GM21529 (cell line): ENCODE measurements at regions not wholly inside any gene's neighbourhood (a gene's known extent, or its start where the extent isn't known, plus 50 kb on each side); places are given as distances from the start of the nearest gene placed in this dataset.
"Not testable (repeated sequence)": the region's sequence is repeated elsewhere in the genome, so short reads cannot be mapped to it uniquely, and the experiment has no call there.

Source experiments
- ATAC-seq: cut with Tn5 transposase; IDR thresholded peaks from one replicate; pipeline ENCODE4 v1.9.1; 2021; ENCODE audit not compliant: unreplicated experiment

DNA sequence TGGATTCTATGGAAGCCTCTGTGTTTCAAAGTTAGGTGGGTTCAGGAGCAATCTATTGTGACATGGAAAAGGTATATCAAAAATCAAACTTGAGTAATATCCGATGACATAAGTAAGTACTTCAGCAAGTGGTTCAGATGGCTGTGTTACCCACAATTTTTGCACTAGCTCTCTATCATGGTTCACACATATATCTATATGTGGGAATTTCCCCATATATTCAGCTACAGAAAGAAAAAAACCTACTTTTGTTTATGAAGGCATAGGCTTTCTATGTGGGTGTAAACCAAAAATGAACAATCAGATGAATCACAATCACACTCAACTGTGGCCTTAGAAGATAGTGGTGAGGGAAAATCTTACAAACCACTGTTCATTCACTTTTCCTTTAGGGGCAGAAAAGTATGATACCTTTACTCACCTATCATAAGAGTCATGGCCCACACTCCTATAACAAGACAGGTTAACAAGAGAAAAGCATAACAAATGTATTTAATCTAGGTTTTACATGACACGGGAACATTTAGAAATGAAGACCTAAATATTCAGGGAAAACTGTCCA, 449.6 kb upstream of the HTR1E start:
- no peak for ATAC-seq

DNA sequence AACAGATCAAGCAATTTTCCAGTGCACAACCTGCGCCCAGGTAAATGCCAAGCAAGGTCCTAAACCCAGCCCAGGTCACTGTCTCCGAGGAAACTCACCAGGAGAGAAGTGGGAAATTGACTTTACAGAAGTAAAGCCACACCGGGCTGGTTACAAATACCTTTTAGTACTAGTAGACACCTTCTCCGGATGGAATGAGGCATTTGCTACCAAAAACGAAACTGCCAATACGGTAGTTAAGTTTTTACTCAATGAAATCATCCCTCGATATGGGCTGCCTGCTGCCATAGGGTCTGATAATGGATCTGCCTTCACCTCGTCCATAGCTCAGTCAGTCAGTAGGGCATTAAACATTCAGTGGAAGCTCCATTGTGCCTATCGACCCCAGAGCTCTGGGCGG, 459.0 kb upstream of the HTR1E start:
- ATAC-seq: not testable (repeated sequence)

DNA sequence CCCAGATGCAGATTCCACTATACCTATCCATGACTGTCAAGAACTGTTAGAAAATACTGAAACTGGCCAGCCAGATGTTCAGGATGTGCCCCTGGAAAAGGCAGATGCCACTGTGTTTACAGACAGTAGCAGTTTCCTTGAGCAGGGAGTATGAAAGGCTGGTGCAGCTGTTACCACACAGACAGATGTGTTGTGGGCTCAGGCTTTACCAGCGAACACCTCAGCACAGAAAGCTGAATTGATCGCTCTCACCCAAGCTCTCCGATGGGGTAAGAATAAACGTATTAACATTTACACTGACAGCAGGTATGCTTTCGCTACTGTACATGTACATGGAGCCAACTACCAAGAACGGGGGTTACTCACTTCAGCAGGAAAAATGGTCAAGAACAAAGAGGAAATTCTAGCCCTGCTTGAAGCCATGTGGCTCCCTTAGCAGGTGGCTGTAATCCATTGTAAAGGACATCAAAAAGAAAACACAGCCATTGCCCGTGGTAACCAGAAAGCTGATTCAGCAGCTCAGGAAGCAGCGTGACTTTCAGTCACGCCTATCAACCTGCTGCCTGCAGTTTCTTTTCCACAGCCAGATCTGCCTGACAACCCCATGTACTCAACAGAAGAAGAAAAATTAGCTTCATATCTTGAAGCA, 459.7 kb upstream of the HTR1E start:
- ATAC-seq: no peak

DNA sequence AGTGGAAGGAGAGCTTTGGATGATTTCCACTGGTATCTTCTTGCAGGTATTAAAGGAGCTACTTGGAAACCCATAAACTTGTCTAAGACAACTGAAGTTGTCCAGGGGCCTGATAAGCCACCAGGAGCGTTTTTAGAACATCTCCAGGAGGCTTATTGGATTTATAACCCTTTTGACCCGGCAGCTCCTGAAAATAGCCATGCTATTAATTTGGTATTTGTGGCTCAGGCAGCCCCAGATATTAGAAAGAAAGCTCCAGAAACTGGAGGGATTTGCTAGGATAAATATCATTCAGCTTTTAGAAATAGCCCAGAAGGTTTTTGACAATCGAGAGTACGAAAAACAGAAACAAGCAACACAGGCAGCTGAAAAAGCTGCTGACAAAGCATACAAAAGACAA, 461.0 kb upstream of the HTR1E start:
- no peak for ATAC-seq

DNA sequence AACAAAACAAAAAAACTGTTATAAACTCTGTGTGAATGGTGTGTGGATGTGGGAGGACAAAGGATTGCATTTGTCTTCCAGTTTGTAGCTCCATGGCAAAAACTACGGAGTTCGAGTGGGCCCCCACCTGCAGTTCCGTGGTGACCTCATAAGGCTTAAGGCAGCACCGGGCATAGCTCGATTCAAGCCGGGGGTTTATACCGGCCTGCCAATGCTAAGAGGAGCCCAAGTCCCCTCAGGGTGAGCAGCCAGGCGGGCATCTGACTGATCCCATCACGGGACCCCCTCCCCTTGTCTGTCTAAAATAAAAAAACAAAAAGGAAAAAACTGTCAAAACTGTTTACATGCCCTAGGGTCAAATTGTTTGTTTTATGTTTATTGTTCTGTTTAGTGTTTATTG, 463.2 kb upstream of the HTR1E start:
- no peak for ATAC-seq

DNA sequence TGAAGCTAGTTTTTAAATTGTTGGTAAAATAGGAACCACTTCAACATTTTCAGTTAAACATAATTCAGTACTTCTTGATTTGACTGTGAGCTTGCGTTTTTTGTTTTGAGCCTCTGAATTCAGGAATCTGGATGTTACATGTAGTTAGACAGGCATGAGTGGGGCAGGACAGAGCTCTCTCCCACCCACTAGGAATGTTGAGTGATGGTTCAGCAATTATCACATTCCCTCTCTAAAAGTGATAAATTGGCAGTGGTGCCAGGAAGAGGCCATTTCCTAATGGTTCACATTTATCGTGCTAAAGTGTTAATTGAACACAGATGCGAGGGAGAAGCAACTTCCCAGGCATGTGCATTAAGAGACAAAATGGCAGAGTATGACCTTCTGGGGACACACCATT, 465.5 kb upstream of the HTR1E start:
- ATAC-seq: no peak

DNA sequence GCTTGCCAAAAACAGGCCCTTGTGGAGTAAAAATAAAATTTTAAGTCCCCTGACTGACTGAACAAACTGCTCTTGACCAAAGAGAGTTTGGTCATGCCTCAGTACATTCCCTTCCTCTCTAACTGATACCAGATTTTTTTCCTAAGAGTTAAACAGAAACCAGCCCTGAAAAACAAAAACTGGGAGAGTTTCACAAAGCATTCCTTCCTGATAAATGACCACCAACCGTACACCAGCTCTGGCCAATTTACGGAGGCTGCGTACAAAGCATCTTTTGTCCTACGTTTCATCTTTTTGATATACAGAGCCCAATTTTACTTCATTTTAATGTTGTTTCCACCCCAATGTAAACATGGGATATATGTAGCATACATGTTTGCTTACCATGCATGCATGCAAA, 477.4 kb upstream of the HTR1E start:
- ATAC-seq: no peak

DNA sequence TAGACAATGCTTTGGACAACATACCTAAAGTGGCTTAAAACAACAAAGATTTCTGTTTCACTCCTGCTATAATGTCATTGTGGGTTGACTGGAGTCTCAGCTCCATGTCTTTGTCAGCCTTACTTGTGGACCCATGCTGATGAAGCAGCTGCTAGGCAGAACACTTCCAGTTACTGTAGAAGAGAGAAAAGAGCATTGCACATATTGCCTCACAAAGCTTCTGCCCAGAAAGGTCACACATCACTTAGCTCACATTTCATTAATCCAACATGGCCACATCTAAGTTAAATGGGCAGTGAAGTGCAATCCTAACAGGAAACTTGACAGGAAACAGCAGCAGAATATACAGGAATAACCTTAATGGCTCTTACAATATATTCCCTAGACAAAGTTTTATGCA, 480.5 kb upstream of the HTR1E start:
- ATAC-seq: no peak

DNA sequence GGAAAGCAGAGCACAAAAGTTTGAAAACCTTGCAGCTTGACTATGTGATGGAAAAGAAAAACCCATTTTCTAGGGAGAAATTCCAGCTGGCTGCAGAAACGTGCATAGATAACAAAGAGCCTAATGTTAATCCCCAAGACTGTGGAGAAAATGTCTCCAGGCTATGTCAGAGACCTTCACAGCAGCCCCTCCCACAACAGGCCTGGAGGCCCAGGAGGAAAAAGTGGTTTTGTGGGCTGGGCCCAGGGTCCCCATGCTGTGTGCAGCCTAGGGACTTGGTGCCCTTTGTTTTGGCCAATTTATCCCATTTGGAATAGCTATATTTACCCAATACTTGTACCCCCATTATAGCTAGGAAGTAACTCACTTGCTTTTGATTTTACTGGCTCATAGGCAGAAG, 484.1 kb upstream of the HTR1E start:
- ATAC-seq: no peak

DNA sequence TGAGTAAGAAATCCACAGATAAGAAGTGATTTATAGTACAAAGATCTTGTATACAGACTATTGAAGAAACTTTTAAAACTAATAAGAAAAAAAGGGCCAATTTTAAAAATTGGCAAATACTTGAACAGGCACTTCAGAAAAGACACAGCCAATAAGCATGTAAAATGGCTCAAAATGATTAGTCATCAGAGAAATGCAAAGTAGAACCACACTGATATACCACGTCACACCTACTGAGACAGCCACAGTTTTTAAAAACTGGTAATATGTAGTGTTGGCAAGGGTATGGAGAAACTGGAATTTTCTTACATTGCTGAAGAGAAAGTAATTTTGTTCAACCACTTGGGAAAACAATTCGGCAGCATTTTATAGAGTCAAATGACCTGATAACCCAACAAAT, 488.9 kb upstream of the HTR1E start:
- no peak for ATAC-seq

DNA sequence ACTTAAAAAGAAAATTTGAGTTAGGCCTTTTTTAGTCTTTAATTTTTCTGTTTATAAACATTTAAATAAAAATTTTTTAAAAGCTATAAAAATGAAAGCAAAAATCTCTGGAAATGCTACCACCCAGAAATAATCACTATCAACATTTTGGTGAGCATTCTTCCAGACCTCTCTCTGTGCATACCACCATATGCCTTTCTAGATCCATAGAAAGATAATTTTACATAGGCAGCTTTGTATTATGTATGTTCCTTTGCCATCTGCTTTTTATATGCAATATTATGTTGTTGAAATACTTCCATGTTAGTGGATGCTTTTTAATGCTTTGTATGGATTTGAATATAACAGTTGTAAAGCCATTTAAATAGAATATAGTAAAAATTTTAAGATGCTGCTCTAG, 496.7 kb upstream of the HTR1E start:
- ATAC-seq: no peak

DNA sequence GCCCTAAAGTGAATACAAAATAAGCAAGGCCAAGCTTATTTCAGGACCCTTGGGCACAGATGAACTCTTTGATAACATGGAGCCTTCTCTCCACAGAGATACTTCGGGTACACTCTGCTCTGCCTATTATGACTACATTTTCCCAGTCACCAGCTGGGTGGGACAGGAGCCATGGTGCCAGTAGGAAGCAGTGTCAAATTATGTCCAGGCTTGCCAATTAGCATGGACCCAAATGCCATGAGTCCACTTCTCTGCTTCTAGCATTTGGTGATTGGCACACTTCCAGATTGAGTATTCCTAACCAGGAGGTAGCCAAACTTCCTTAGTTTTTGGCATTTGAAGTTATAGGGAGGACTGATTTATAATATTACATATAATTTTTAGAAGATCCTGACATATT, 513.8 kb upstream of the HTR1E start:
- no peak for ATAC-seq

DNA sequence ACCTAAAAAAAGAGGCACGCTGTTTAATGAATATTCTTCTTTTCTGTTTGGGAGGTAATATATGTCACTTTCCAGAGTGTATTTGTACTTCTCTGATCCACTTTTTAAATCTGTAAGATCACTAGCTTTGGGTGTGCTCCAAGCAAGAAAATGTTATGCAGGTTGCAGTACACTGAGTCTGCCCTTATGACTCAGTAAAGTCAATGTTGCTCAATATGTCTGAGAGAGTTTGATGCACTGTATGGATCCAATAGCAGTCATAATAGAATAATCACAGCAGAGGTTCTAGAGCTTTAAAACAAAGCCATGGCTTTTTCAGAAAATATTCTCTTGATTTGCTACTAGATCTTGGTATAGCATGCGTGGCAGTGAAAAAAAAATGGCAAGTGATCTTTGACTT, 525.3 kb upstream of the HTR1E start:
- no peak for ATAC-seq

DNA sequence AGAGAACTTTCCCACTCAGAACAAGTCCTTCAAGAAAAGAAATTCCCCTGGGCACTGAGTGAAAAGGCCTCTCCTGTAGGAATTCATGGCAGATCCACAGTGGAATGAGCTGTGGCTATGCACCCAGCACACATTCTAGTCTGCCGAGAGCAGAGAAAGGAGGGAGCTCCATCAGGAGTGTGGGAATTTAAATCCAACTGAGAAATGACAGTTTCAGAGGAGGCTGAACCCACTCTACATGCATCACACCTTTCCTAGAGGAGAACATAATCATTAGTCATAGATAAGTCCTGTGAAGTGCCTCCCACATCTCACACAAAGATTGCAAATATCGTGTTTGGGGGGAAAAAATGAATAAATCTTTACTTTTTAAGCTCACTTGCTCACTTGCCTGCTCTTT, 530.2 kb upstream of the HTR1E start:
- no peak for ATAC-seq

DNA sequence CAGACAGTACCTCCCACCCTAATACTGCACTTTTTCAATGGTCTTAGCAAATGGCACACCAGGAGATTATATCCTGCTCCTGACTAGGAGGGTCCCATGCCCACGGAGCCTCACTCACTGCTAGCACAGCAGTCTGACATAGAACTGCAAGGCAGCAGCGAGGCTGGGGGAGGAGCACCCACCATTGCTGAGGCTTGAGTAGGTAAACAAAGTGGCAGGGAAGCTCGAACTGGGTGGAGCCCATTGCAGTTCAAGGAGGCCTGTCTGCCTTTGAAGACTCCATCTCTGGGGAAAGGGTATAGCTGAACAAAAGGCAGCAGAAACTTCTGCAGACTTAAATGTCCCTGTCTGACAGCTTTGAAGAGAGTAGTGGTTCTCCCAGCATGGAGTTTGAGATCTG, 544.5 kb upstream of the HTR1E start:
- not testable (repeated sequence) for ATAC-seq

DNA sequence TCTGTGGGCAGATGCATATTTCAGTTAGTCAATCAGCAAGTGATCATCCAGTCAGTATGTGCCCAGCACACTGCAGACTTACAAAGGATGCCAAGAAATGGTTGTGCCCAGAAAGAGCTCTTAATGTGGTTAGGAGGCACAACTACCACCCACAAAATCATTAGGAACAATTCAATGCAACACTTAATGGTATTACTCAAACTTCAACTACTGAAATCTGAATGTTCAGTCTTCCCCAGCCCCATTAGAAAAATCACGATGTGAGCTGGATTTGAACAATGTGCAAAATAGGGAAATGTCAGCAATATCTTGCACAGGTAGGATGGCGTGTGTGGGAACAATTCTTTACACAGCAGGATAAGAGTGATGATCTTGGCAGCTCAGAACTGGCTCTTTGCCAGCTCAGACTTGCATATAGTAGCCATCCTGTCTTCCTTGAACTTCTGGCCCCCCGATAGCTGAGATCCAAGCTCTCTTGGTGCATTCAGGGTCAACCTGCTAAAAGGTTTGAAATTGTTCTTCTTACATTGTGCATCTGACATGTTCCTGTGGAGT, 556.7 kb upstream of the HTR1E start:
- no peak for ATAC-seq

DNA sequence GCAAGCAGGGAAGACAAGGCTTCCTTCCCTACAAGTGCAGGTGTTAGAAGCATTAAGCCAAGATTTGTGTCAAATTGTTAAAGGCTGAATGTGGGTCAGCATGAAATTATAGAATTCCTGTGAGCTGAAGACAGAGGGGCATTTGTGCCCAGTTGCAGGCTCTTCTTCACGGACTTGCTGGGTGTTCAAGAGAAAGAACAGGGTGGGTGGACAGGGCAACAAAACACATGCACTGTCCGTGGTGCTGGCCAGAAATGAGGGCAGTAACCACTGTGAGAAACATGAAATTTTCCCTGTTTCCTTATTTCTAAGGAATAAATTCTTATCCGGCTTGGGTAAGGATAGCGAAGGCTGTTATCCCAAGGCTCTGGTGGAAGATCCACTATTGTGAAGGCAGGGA, 579.5 kb upstream of the HTR1E start:
- ATAC-seq: no peak

DNA sequence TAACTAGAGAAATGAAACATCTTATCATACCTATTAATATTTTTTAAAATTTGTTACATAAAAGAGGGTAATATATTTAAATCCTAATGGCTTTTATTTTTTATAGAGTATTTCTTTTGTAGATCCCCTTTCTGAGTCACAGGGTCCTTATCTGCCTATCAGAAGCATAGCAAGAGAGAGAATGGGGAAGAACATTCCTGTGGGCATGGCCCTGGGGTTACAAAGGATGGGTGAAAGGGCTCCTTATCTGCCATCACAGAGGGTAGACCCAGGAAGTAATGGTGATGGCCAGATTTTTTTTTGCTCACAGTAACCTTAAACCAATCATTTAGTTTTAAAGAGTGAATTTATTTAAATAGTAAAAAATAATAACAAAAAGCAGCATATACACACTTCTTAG, 582.1 kb upstream of the HTR1E start:
- no peak for ATAC-seq

DNA sequence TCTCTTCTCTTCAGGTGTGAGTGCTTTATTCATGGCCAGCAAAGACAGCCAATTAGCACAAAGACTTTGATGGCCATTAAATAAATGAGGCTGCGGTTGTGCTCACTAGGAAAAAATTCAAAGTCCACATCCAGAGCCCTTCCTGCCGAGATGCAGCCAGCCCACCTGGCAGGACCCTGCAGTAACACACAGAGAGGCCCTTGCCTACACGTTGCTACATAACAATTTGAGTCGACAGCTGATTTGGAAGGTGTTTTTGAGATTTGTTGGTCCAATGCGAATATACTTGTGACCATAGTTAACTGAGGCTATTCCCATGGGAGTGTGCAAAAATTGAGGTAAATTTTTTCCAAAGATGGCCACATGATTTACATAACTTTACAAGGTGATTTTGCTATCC, 605.4 kb upstream of the HTR1E start:
- ATAC-seq: no peak

DNA sequence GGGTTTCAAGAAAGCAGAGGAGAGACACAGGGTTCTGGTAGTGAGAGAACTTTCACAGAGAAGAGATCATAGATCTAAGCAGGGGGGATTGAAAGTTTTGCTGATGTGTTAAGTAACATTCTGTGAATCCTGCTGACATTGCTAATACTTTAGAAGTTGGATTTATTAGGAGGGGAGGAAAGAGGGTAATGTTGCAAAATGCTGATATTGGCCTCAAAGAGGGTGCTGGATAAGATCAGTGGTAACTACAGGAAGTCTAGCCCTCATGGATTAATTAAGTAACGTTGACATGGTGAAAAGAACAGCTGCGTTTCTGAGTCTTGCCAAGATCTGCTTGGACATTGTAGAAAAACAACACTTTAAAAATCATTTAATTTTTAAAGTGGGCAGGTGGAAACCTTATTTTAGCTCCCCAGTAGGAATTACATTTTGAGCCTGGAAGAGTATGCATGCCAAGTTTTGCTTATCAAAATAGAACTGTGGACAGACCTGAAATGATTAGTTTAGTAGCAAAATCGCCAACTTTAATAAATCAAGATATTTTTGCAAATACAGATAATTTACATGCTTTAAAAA, 606.0 kb upstream of the HTR1E start:
- no peak for ATAC-seq

DNA sequence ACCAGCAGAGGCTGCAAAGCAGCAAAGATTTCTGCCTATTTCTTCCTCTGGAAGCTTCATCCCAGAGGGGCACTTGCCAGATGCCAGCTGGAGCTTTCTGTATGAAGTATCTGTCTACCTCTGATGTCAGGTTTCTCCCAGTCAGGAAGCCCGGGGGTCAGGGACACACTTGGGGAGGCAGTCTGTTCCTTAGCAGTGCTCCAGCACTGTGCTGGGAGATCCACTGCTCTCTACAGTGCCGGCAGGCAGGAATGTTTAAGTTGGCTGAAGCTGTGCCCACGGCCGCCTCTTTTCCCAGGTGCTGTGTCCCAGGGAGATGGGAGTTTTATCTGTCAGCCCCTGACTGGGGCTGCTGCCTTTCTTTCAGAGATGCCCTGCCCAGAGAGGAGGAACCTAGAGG, 631.1 kb upstream of the HTR1E start:
- ATAC-seq: no peak

DNA sequence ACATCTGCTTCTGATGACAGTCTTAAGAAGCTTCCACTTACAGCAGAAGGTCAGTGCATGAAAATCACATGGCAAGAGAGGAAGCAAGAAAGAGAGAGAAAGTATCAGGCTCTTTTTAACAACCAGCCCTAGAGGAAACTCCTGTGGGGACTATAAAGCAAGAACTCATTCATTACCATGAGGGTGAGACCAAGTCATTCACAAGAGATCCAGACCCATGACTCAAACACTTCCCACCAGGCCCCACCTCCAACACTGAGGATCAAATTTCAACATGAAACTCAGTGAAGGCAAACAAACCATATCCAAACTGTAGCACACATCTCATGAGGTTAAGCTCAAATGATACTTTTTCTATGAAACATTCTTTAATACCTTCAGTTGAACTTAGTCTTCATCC, 643.2 kb upstream of the SYNCRIP start:
- no peak for ATAC-seq
